CD4-positive, alpha-beta T cell treated with Interleukin-17A for 4 hours (primary cell): ENCODE measurements at regions not wholly inside any gene's neighbourhood (a gene's known extent, or its start where the extent isn't known, plus 50 kb on each side); places are given as distances from the start of the nearest gene placed in this dataset.
"Not testable (repeated sequence)": the region's sequence is repeated elsewhere in the genome, so short reads cannot be mapped to it uniquely, and the experiment has no call there.

Experiments used
- DNase-seq: peaks from one replicate; pipeline ENCODE4 v3.0.0-alpha.2; 2020; ENCODE audit warnings: mixed read lengths

DNA sequence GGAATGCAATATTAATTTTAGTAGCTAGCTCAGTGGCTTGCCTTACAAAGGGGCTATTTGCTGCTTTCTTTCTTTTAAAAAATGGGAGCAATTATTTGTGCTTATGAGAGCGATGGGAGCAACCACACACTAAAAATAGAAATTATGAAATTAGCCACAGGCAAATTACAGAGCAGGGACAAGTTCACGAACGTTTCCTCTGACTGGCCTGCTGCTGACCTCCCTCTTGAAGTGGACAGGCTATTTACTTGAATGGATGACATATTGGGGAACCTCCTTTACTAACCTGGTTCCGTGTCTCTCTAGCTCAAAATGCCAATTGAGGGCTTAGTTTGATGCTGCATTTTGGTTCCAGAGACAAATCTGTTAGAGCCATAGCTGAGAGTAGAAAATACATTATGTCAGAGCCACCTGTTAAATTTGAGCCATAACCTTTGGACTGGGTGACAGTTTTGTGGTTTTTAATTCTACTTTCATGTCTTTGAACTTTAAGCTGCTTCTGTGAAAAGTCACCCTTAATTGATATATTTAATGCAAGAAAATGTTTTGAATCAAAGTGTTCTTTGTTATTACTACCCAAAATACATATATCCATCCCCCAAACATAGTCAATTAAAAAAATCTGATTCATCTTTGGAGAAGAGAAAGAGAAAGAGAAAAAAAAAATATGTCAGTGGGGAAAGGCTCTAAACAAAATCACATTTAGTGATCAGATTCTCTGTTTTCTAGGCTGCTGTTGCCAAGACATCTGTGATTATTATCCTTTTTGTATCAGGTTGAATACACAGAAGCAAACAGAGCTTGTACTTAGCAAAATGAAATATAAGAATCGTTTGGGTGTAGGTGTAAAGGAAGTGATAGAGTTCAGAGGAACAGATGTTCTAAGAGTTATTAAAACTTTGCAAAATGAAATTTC is 351.9 kb downstream of the ADGRL2 start:
- no peak for DNase-seq

DNA sequence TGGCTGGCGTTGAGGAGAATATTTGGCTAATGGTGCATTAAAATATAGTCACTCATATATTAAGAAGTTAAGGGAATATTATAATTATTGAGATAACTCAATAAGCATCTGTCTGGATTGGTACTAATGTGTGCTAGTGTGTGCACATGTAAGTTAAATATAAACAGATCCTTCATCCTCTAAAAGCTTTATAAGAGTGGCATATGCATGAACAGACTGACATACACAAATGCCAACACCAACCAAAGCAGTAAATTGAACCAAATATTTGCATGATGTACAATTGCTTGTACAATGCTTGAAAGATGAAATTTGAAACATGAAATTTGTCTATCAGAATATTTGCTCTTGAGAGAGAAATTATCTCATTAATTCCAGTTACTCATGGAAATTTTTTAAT is 344.9 kb downstream of the ADGRL2 start:
- no peak for DNase-seq

DNA sequence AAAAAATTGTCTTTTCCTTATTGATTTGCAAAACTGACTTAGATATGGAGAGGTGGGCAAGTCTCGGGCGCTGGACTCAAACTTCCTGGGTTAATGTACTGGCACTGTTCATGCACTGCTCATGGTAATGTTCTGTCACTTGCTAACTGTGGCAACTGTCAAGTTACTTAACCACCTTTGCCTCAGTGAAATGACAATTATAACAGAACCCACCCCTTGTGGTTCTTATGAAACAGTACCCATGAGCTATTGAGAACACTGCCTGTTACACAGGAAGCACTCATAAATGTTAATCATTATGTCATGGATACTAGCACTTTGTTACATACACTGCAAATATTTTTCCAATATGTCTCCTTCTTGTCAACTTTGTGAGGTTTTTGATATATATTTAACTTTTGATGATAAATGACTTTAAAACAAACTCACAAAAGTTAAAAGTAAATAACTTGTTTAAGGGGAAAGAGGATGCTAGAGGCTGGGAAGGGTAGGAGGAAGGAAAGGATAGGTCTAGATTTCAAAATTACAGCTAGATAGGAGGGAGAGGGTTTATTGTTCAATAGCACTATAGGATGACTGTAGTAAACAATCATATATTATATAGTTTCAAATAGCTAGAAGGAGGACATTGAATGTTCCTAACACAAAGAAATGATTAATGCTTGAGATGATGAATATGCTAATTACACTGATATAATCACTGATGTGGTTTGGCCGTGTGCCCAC is 342.5 kb downstream of the ADGRL2 start:
- DNase-seq = no peak

DNA sequence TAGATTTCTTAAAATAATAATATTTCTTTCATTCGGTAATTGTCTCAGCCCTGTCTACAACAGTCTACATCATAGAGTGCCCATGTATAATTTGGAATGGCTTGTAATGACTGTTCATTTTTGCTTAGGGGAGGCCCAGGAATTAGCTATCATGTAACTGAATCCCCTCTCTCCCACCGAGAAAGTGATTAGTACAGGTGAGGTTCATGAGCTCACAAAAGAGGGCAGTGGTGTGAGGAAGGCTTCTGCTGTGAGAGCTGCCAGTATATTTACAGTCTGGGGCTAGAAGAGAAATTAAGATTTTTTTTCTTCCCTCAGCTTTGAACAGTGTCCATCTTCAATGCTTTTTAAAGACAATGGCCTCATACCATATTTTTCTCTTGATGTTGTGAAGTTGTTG is 340.7 kb downstream of the ADGRL2 start:
- DNase-seq = no peak

DNA sequence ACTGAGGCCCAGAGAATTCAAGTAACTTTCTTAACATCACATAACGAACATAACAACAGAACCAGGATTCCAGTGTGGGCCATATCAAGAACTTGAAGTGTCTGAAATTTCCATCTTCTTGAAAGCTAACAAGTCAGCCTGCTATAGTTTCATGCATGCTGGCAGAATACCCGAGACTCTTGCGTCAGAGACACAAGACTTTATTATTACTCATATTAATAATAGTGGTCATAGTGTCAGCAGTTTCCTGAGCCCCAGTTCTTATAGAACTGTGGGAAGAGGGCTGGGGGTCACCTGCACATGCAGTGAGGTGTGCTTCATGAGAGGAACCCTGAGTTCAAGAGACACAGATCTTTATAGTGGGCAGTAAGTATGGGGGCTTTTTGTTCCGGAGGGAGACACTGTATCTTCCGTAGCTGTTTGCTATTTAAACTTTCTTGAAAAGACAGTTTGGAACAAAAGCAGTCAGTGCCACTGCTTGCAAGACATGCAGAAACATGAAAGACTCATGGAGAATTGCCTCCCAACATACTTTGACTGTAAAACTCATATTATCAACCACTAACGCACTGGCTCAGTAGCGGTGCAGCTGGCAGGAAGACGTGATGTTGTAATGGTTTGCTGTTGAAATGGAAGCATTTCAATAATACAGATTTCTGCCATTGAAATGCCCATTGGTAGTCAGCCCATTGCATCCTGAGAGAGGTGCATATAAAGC is 339.2 kb downstream of the ADGRL2 start:
- no peak for DNase-seq

DNA sequence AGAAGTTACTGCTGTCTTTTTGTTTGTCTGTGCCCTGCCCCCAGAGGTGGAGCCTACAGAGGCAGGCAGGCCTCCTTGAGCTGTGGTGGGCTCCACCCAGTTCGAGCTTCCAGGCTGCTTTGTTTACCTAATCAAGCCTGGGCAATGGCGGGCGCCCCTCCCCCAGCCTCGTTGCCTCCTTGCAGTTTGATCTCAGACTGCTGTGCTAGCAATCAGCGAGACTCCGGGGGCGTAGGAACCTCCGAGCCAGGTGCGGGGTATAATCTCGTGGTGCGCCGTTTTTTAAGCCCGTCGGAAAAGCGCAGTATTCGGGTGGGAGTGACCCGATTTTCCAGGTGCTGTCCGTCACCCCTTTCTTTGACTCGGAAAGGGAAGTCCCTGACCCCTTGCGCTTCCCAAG is 335.6 kb downstream of the ADGRL2 start:
- DNase-seq = not testable (repeated sequence)

DNA sequence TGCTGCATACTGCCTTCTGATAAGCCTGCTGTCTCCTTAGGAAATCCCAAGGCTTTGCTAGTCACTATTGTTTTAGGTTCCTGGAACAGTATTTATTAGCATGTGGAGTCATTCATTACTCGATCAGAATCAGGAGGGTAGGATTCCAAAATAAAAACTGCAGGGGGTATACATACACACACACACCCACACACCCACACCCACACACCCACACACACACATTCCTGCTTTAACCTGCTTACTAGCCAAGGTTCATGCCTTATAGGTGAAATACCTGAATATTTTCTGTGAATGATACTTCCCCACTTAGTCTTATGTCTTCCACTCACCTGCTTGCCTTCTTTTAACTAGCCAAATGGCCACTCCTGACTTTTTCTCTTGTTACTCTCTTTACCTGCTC is 325.1 kb downstream of the ADGRL2 start:
- no peak for DNase-seq

DNA sequence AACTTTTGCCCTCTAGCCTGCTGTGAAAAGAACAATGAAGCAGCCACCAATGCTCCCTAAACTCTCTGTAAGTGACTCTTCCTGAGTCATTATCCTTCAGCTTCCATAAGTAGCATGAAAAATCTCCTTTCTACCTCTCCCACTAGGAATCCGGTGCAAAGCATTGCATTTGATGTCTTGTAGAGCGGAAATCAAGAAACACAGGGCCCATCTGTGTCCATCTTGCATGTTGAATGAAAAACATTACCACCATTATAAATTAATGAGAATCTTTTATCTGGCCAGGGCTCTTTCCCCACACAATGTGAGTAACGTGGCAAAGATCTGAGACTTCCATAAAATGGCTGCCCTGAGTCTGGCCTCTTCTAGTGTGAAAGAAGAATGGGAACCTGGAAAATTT is 324.4 kb downstream of the ADGRL2 start:
- DNase-seq = no peak

DNA sequence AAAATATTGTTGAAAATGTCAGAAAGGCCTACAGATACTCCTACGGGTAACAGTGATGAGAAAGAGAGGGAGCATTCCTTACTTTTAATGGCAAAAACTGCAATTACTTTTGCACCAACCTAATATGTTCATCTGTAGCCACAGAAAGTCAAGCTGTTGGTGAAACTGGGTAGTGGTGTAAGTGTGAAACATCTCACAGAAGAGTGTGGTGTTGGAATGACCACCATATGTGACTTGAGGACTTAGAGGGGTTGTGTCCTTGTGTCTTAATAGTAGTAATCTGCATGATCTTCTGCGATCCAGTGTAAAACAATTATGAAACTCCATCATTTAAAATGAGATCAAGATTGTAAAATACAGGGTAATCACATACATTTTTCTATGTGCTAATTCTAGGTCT is 320.7 kb downstream of the ADGRL2 start:
- DNase-seq = no peak

DNA sequence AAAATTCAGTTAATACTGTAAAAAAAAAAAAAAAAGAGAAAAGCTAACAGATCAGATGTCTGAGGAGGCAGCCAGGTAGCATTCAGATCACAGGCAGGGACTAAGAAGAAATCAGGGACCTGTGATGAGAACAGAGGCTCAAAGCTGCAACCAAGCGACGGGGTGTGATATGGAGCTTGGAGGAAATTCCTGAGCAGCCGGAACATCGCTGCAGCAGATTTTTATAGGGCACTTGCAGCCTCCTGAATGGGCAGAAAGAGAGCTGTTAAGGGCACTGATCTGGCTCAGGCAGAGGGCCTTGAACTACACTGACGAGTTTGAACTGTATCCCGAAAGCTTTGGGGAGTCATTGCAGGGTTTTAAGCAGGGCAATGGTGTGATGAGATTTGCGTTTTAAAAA is 315.4 kb downstream of the ADGRL2 start:
- DNase-seq = no peak

DNA sequence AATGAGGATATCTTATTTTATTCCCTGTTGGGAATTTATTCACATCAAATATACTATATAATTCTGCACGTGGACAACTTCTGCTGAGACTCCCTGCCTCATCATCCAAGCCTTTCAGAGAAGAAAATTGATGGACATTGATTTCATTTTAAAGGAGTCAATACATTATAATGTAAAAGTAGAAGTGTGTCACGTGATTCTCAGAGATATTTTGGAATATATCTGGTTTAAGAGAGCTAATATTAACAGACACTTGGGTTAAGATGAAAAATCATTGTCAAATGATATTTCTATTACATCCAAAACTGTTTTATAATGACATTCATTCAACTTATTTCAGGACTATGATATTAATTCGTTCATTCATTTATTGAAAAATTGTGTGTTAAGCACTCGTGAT is 314.2 kb downstream of the ADGRL2 start:
- no peak for DNase-seq

DNA sequence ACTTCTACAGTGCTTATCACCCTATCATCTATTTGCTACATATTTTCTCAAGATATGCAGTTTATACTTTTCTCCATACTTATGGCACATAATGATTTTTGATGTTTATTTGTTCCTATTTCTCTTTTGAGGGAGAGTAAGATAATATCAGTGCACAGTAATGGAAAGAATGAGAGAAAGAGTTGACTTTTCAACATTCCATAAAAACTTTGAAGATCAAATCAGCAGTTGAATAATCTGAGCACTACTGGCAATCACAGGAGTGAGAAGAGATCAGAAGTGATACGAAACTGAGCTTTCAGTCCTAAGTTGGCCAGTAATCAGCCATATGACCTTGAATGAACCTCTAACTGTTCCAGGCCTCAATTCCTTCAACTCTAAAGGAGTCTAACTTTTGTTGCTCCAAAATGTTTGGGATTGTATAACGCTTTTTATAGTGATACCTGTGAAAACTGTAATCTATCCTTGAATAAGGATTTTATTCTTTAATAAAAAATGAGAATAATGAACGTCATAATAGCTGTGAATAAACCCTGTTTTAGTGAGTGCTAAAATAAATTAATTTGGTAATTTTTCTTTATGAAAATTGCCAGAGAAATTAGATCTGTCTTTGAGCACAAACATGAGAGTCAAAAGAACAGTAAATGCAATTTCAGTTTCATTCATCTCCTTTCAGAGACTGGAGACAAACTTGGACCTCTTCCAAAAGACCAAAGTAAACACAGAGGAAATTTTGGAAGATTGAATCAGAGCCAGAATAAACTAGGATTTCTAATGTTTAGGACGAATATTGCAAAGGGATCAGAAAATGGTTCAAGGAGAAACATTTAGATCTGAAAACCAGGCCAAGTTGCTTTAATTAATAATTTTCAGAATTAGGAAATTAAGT is 309.9 kb downstream of the ADGRL2 start:
- DNase-seq = no peak

DNA sequence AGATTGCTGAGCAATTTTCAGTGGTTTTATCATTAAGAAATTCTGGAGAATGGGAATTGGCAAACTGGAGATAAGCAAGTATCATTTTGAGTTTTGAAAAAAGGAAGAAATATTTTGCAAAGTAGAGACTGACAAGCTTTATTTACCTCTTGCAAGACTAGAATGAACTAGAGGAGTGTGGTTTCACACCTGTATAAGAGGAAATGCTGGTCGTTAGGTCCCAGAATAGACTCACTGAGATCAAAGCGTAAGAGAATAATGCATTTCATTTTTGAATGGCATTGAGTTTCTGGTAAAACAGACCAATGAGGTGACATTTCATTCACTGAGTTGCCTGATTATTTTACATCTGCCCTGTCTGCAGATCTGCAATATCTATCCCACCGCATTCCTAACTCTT is 308.1 kb downstream of the ADGRL2 start:
- no peak for DNase-seq

DNA sequence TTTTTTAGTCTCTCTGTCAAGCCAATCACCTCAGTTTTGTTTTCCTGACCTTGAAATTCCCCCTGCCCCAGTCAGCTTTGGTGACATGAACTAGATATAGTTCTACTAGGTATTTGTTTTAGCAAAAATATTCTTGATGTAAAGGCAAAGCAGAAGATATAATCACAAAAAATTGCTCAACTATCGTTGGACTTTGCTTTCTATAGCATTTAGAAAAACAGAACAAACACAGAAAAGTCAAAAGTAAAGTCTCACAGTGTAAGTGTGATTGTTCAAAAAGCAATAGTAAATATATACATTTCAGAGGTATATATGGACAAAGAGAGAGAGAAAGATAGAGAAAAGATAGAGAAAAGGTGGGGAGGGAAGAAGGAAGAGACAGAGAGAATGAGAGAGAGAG is 305.9 kb downstream of the ADGRL2 start:
- DNase-seq = no peak

DNA sequence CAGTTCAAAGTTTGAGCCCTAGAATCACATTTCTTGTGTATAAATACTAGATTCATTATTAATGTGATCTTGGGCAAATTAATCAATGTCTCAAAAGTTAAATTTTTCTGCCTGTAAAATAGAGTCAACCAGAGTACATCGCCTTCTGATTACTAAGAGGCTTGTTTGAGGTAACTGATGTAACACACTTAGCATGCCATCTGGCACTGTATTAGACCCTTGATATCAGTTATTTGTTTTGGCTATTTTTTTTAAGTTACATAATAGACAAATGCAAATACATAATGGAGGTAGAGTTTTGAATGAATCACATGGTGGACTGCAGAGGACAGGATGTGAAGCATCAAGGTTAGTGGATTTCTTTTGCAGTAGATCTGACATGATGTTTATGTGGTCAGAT is 298.4 kb downstream of the ADGRL2 start:
- no peak for DNase-seq

DNA sequence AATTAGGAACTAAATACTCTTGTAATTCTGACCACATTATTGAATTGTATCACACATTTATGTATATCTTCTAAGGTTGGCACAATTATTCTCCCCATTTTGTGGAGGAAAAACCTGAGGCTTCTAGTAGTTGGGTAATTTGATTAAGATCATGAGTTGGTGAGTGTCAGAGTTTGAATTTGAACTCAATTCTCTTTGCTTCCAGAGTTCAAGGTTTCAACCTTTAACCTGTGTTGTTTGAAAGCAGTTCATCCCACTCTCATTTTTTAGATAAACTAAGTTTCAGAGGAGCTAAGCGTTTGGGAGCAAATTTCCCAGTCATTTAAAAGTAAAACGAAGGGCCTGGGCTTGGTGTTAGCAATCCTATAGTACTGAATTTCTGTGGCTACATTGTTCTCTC is 293.4 kb downstream of the ADGRL2 start:
- DNase-seq = no peak

DNA sequence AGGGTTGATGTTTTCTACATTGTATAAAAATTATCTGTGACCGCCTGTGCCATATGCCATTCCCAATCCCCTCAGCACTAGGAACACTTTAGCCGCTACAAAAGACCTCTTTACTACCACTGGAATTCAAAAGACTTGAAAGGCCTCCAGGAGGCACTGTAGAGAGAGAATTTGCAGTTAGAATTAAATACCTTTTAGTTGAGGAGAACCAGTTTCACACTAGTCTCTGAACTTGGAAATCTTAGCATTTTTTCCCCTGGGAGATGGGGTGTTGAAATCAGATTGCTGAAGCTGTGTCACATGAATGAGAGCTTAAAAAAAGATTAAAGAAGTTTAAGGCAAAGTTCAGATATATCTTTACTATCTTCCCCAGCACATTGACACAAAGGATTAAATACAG is 291.0 kb downstream of the ADGRL2 start:
- DNase-seq = no peak

DNA sequence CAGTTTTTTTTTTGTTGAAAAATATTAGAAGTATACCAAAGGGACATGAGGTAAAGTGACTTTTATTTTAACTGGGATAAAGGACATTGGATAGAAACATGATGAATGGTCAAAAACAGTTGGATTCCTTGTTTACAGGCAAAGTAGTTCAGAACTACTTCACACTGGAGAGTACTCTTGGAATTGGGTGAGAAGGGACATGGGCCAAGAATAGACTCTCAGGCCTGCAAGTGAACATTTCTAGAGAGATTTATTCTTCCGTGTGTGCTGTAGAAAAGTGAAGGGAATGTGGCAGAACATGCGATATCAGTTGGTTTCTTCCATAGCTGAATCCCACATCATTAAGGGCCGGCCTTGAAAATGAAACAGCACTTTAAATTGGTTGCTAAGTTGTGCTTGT is 290.5 kb downstream of the ADGRL2 start:
- DNase-seq = no peak

DNA sequence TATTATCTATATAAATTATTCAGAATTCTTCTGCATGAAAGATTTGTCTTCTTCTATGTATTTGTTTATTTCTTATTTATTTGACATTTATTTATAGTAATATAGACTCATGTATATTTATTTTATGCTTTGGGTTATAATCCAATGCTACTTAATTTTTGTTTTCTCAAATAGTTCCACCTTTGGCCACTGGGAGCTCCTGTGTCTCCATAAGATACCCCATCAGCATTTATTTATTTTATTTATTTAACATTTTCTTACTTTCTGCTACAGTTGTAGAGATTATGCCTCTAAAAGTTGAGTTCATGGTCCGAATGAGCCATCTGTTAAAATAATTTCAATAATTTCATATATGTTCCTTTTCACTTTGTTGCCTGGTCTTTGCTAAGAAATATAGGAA is 289.4 kb downstream of the ADGRL2 start:
- no peak for DNase-seq

DNA sequence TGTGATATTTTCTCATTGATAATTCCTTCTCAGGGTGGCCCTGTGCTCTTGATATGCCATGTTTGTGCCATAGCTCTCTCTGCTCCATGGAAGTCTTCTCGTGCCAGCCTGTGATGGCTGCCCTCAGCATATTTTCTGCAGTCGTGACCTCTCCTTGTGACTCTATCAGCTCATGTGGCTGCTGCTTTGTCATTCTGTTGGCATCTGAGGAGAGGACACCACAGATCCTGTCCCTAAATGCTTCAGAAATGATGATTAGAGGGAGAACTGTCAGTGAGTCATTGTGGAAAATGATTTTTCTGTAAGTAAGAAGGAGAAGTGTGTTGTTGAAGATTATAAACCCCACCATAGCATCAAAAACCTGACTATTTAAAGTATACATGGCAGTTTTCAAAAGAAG is 286.0 kb downstream of the ADGRL2 start:
- DNase-seq = no peak

DNA sequence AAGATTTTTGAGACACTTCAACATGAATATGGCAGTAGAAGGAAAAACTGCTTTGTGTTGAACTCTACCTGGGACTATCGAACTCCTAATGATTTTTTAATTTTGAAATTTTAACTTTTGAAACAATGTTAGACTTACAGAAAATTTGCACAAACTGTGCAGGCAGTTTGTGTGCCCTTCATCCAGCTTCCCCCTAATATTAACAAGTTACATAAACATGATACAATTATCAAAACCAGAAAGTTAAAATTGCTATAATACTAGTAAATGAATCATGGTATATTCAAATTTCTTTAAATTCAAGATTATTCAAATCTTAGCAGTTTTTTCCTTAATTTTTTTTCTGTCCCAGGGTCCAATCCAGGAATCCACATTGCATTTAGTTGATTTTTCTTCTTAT is 278.9 kb downstream of the ADGRL2 start:
- DNase-seq = no peak

DNA sequence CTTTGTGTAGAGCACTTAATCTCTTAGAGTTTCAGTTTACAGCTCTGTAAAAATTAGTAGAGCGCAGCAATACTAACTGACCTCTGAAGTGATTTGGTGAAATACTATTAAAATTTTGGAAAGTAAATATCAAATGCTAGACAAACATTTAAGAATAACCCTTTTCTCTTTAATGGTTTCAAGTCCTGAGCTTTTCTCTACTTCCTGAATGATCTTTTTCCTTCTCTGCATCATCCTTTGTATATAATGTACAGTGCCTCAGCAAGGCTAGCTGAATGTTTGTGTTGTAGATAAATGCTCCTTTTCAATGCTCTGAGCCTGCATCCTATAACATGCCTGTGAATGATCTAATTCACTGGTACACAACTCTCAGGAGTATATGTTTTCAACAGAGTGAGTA is 272.9 kb downstream of the ADGRL2 start:
- DNase-seq = no peak

DNA sequence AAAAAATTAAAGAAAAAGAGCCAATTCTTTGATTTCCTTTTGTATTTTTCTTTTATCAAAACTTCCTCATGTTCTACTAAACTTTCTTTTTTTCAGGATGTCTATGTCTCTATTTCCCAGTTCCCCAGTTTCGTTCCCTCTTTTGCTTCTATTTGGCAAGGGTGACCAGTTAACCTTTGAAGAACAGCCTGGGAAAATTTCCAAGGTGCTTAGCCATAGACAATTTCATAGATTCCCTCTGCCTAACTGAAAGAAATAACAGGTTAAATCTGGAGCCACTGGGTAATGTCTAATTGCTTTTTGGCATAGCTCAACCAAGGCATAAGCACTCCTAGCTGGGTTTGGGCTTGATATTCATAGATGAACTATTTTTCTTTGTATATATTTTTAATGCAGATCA is 272.3 kb downstream of the ADGRL2 start:
- DNase-seq = no peak
